Inflammatory macrophage (primary cell): ENCODE measurements at regions not wholly inside any gene's neighbourhood (a gene's known extent, or its start where the extent isn't known, plus 50 kb on each side); places are given as distances from the start of the nearest gene placed in this dataset.

Experiments used
- DNase-seq, 2 donors: peaks; one replicate each; pipeline ENCODE4 v3.0.0-alpha.2; 2020 to 2022

DNA sequence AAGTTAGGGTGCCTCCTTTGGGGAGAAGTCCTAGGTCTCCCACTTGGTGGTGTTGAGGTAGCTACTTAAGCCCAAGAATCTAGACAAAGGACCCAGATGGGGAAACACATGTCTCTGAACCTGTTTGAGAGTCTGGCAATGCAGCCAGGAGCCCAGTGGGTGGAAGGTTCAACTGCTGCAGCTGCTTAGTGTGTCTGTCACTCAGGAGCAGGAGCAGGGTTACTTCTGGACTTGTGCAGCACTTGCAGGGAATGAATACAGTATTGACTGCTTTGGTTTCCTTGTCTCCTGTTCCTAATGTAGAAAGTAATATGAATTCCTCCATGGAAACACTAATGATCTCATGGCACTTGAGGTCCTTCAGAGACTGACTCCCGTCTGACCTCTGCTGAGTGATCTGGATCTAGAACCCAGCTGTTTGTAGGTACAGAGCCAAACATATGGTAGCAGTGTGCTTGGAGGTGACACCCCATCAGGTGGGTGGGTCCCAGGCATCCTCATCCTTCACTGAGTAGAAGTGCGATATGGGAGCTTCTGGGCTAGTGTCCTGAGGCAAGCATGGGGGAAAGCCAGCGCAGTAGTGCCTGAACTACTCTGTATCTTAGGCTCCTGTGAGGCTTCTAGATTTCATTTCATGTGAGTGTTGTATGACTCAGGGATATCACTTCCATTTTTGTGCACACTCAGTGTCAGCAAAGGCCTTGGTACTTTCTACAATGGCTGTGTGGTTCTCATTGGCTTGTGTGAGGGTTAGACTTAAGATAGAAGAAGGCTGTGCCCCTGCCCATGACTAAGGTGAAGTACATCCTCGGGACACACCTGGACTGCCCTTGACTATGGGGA, 85.0 kb upstream of the WDR1 start:
- no peak for DNase-seq

DNA sequence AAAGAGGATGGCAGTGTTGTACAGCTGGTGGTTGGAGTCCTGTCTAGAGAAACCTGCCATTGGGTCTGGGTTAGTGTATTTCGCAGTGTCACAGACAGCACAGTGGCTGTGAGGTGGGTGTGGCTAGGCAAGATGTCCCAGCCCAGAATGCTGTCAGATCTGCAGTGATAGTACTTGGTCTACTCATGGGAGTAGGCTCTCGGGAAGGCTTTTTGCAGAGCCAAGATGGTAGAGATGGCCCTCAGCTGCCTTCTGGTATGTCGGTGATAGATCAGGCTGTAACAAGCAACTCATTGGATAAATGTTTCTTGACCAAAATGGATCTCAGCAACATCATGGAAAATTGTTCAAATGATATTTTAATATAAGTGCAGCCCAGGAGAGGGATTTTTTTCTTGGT, 84.3 kb upstream of the WDR1 start:
- no peak for DNase-seq

DNA sequence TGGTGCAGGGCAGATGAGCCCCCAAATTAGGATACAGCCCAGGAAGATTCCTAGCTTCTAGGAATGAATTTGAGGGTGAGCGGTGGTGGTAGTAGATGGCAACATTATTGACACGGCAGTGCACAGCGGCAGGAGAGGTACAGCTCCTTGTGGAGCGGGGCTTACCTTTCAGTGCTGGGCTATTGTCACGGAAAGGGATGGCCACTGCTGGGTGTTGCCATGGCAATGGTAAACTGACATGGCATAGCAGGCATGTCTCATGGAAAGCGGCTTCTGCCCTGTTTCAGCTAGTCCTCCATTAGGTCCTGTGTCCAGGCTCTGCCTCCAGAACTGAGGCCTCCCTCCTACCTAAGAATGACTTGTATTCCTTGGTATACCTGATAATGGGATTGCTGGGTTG, 81.8 kb upstream of the WDR1 start:
- DNase-seq: no peak

DNA sequence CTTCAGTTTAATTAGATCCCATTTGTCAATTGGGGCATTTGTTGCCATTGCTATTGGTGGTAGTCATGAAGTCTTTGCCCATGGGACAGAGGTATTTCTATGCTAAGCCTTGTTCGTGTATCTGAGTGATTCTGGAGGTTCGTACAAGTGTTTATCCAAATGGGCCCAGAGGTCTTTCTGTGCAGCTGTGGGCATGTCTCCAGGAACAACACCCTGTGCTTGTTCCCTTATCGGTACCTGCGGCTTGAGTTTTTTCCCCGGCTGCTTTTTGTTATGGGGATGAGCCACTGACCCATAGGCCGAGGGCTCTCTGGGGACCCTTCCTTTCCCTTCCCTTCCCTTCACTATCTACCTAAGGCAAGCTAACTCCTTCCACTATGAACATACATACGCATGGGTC, 81.4 kb upstream of the WDR1 start:
- no peak for DNase-seq

DNA sequence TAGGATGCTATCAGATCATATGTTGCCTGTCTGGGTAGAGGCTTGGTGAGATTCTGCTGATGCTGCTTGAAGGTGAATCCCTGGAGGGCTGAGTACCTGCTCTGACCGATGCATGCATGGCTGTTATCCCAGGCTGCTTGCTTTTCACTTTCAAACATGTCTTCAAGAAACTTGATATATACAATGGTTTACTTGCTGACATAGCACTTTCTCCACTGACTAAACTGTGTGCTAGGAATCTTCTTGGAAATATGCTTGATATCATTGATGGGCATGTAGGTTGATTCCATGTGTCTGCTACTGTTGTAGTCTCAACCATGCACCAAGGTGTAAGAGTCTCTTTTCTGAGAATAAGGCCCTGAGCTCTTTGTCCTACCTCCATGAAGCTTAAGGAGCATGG, 79.6 kb upstream of the WDR1 start:
- no peak for DNase-seq

DNA sequence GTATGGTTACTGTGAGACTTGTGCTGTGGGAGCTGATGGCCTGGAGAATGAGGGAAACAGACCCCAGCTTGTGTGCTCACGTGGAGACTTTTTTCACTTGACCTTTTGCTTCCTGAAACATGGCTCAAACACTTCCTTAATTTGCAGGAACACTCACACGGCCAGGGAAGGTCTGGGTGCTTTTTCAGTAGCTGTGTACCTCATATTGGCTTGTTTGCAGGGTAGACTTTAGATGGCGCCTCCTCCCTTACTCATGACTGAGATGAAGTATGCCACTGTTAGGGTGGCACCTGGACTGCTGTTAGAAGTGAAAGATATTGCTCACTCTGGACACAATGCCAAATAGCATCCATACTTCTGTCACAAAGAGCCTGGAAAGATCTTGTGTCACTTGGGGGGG, 75.7 kb upstream of the WDR1 start:
- peak in 1 of 2 donors; percentile 36 for DNase-seq

DNA sequence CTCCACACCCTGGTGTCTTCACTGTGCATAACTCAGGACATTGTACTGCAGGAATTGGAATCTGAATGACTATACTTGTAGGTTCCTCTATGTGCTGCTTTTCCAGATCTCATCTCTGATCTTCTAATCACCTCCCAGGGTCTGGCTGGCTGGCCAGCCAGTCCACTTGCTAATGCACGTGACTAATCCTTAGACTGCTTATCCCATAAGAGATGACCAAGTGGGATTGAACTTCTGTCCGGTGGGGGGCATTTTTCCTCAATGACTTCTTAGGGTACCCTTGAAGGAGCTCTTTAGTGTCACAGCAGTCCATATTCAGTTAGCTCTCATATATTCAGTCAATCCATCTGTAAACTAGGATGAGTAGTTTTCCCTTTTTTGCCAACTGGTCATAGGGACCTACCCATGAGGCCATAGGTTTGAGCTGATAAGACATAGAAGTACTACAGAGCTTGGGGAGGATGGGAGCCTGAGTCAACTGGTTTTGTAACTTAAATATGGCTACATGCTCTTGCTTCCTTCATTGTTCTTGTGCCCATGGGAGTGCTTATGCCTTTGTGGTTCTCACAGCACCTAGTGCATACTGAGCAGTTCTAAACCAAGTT, 71.9 kb upstream of the WDR1 start:
- no peak for DNase-seq

DNA sequence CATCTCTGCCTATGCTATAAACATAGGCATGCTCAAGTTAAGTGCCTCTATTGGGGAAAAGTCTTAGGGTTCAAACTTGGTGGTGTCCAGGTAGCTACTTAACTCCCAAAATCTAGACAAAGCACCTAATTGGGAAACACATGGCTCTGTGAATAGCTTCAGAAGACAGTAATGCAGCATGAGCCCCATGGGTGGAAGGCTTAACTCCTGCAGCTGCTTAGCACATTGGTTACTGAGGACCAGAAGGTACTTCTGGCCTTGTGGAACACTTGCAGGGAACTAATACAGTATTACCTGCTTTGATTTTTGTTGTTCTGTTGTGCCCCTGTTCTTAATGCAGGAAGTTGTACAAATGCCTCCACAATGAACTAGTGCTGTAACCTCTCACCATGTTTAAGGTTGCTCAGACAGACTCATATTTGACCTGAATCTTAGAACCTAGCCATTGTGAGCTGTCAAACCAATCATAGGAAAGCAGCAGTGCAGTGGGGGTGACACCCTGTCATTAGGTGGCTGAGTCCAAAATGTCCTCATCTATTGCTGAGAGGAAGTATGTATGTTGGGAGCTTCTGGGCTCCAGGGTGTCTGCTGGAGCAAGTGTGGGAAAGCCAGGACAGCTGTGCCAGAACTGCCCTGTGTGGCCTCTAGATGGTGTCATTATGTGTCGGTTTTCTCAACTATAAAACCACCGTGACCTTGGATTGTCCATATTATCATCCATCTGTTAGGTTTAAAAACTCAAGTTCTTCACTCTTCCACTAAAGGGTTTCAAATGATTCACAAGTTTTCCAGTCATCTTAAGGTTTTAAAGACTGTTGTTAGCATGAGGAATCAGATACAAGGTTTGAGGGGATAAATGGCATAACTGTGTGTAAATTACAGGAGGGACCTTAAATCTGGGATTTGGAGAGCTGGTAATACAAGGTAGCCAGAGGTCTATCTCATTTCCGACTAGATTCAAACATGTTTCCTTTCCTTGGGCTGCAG, 69.9 kb upstream of the WDR1 start:
- peak; percentile 17 to 32 for DNase-seq

DNA sequence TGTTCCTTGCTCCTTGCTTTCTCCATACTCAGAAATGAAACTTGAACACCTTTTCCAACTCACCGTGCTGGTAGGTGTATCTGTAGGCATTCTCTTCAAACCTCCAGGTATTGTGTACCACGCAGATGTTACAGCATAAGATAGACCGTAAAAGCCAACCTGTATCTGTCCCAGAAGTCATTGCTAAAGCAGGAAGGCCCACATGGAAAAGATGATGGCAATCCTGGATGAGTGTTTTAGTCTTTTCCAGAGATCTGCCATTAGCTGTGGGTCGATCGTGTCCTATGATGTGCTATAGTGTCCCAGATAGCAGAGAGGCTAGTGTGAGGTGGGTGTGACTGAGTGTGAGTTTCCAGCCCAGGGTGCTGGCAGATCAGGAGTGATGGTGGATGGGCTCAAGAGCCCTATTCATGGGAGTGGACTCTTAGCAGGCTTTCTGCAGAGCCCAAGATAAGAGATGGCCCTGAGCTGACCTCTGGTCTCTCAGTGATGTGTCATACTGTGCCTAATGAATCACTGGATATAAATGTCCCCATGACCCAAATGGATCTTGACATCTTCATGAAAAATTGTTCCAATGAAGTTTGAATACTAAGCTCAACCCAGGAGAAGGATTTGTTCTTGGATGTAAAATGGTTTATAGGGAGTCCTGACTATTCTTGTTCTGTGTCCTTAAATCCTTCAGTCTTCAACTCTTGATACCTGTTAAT, 69.1 kb upstream of the WDR1 start:
- no peak for DNase-seq

DNA sequence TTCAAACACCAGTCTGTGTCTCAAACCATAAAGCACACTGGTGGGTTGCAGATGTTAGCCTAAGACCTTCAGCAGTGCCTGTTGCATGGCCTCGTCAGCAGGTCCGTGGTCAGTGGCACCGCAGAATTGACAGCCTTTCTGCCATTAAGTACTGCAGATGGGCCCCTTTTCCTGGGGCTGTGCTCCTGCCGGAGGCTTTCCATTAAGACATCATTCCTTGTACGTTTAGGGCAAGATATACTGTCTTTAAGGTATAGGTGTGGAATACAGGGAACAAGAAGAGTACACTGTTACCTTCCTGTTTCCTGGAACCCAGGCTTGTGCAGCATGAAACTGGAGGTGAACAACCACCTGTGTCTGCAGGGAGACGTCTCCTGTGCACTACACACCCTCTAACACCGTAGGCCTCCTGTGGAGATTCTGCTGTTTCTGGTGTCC, 67.9 kb upstream of the WDR1 start:
- DNase-seq: no peak

DNA sequence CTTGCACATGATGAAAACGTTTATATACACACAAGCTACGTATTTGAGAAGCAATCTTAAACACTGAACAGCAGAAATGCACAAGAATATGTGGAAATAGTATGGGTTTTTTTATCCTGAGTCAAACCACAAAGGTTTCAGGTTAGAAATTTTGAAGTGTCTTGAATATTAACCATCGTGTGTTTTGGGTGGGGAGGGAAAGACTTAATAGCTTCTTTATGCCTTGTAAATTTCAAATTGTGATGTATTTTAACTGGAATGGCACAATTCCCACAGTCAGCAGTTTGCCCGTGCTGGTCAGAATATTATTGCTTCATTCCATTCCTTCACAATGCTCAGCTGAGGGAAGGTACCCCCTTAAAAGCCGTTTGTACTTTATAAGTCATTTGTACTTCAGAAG, 67.4 kb upstream of the WDR1 start:
- no peak for DNase-seq

DNA sequence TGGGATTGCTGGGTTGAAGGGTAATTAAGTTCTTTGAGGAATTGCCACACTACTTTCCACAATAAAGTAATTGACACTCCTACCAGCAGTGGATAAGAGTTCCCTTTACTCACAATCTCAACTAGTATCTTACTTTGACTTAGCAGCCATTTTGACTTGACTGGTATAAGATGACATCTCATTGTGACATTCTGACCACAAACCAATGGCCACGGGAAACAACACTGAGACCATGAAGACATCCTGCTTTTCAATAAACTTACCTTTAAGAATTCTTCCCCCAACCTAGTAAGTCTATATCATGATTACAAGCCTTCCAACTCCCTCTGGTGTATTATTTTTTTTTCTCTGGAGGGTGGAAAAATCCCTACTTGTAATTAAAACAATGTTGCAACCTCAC, 66.9 kb upstream of the WDR1 start:
- DNase-seq: peak; percentile 8 to 28

DNA sequence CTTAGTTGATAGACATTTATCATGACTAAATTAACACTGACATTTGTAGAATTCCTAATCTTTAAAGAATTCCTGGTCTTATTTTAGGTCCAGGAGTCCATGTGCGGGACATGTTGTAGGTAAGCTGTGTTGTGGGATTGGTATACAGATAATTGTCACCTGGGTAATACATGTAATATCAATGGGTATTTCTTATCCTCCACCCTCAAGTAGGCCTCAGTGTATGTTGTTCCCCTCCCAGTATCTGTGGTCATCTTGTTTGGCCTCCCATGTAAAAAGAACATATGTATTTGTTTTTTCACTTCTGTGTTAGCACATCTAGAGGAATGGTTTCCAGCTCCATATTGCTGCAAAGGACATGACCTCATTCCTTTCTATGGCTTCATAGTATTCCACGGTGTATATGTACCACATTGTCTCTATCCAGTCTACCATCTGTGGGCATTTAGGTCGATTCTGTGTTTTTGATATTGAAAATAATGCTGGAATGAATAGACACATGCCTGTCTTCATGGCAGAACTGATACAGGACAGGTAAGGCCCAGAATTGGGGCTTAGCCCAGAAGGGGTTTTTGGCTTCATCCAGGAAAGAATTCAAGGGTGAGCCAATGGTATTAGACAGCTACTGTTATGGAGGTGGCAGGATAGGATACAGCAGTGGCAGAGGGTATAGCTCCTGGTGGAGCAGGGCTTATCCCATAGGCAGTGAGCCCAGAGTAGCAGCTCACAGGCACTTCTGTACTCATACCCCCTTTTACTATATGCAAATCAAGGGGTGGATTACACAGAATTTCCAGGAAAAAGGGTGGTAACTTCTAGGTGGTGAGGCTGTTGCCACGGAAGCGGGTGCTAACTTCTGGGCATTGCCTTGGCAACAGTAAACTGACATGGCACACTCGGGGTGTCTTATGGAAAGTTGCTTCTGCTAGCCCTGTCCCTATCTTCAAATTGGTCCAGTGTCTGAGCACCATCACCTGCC, 66.1 kb upstream of the WDR1 start:
- DNase-seq: peak in 1 of 2 donors; percentile 6

DNA sequence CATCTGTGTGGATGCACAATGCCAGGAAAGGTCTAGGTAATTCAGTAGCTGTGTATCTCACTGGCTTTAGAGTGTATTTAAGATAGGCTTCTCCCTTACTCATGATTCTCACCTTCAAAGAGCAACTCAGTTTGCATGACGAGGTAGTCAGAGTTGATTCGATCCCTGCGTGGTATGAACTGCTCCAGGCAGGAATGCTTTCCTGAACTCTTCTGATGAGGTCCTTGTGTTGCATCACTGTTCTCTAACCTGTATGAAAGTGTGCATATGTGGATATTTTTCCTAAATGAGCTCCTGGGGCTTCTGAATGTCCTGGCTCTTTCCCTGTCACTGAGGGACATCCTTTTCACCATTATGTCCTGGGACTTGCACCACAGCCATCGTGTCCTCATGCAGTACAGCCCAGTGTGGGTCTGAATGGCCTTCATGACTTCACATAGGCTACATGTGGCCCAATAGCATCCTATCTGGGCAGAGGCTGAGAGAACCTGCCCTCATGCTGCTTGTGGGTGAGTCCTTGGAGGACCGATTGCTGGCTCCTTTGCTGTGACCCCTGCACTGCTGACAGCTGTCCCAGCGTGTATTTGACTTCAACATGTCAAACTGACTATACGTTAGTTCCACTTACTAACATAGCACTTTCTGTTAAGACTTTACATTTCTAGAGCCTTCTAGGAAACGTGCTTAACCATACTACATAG, 65.3 kb upstream of the WDR1 start:
- DNase-seq: no peak

DNA sequence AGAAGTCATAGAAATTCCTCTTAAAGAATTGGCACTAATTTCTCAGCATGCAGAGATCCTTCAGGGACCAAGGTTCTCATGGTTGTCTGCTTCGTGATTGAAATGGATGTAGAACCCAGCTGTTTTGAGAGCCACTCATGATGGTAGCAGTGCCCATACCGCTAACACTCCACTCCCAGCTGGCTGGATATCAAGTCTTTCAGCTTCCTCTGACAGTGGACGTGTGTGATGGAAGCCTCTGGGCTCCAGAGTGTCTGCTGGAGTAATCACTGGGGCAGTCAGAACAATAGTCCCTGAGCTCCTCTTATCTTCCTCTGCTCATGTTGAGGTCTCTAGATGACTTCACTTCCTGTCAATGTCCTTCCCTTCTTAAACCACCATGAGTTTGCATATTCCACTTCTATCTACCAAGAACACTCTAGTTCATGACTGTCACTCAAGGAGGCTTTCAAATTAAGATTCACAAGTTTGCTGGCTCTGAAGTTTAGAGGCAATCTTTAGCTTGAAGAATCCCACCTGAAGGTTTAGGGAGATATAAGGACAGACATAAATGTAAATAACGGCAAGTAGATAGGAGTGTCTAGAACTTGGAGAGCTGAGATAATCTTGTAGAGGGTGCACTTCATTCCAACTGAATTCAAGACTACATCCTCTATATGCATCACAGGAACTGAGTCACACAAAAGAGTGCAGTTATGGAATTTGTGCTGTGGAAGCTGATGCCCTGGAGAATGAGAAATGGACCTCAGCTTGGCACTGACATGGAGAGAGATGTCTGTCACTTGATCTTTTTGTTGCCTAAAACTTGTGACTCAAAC, 64.5 kb upstream of the WDR1 start:
- peak; percentile 33 to 40 for DNase-seq

DNA sequence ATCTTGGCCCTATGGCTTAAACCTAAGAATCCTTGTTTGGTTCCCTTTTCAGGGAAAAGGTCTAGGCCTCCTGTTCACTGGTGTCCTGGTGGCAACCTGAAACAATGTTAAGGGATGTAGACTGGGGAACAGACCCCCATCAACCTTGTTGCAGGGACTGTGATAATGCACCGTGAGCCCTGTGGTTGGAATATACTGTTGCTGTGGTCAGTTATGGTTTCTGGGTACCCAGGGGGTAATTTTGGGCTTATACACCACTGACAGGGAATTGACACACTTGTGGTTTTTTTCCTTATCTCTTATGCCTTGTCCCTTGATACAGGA, 64.0 kb upstream of the WDR1 start:
- no peak for DNase-seq

DNA sequence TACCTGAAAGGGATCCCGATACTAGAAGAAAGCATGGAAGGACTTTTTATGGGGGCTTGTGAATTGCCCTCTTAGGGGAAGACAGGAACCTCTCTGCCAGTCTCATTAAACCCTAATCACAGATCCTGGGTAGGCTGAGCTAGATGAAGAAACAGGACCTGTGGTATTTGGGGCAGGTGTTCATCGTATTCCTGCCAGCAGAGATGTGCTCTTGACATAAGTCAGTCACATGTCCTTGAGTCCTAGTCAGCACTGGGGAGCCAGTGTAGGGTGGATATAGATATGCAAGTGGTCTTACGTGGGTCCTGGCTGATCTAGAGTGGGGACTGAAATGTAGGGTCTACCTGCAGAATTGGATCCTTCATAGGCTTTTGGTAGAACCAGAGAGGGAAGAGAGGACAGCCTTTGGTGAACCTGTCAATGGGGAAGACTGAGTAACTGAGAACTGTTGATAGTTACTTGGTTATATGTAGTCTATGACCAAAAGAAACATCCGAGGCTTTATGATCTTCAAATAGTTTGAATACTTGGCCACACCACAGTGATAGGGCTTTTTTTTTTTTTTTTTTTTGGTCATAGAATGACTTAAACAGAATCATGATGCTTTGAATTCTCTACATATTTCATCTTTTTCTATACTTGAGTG, 63.5 kb upstream of the WDR1 start:
- DNase-seq: no peak

DNA sequence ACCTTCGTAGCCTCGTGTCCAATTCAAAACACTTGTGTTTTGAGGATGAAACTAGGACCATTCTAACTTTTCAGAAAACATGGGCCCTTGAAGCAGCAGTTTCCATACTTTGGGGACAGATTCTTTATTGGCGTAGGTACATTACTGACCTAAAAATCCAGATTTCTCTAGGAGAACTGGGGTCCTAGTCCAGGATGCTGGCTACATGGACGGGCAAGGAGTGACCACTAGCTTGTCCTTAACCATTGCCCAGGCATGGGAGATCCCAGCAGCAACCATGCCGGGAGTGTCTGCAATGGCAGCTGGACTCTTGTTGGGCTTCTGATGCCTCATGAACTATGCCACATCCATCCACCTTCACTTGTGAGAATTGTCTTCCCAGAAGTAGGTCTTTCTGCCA, 62.2 kb upstream of the WDR1 start:
- no peak for DNase-seq

DNA sequence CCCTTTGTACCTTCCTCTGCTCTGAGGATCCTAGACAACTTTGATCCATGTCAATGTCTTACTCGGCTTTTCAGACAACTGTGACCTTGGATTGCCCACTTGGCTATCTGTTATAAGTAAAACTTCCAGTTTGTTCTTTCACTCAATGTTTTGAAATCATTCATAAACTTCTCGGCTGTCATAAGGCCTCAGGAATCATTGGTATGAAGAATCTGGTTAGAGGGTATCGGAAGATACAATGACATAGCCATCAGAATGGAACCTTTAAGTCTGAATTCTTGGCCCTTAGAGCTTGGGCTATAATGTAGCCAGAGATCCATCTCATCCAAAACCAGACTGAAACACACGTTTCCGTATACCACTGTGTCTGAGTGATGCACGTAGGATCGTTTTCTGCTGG, 59.0 kb upstream of the WDR1 start:
- DNase-seq: no peak
